T-helper 1 cell treated with Interleukin-12 subunit alpha and Interleukin-12 subunit beta and Interleukin-4 antibody, amounts not matched to agents 30 μg/mL and 1 μg/mL, for 36 hours (primary cell): ENCODE measurements at regions not wholly inside any gene's neighbourhood (a gene's known extent, or its start where the extent isn't known, plus 50 kb on each side); places are given as distances from the start of the nearest gene placed in this dataset.

Source experiments
- H3K27ac Mint-ChIP-seq: one replicate; pipeline ENCODE4 v1.8.0; 2021; ENCODE audit warnings: mild to moderate bottlenecking, mixed read lengths
- H3K27me3 Mint-ChIP-seq: one replicate; pipeline ENCODE4 v1.8.0; 2021; ENCODE audit warnings: low read depth, mixed read lengths
- H3K36me3 Mint-ChIP-seq: one replicate; pipeline ENCODE4 v1.8.0; 2021; ENCODE audit warnings: low read depth, mixed read lengths
- H3K4me1 Mint-ChIP-seq: one replicate; pipeline ENCODE4 v1.8.0; 2021; ENCODE audit warnings: low read depth, mixed read lengths
- H3K4me3 Mint-ChIP-seq: one replicate; pipeline ENCODE4 v1.8.0; 2021; ENCODE audit warnings: mild to moderate bottlenecking, moderate library complexity, mixed read lengths
- H3K9me3 Mint-ChIP-seq: one replicate; pipeline ENCODE4 v1.8.0; 2021; ENCODE audit warnings: mixed read lengths

- no peaks in the 10 kb centered on the region for H3K4me1 Mint-ChIP-seq
Observed at GRCh38 chr22:48660790-48661740, 1166.6 kb downstream of the BRD1 start.

GRCh38 chr22:48660104-48660789 is 1167.4 kb downstream of the BRD1 start:
- Mint-ChIP-seq H3K4me1 (no peaks in the 10 kb centered on the region), H3K36me3 (no peaks in the 10 kb centered on the region), H3K27ac (no peak overlapping the region), H3K9me3 (peaks cover 17% of the 10 kb centered on the region), H3K4me3 (no peak overlapping the region), H3K27me3 (no peaks in the 10 kb centered on the region)

More at GRCh38 chr22:48660790-48661740, 1166.6 kb downstream of the BRD1 start:
- no peaks in the 10 kb centered on the region for H3K27me3 Mint-ChIP-seq
- H3K27ac Mint-ChIP-seq: no peak overlapping the region
- H3K36me3 Mint-ChIP-seq: peaks cover 1% of the 10 kb centered on the region
- no peak overlapping the region for H3K4me3 Mint-ChIP-seq
- H3K9me3 Mint-ChIP-seq: peaks cover 21% of the 10 kb centered on the region

- H3K27me3 Mint-ChIP-seq: no peaks in the 10 kb centered on the region
- no peaks in the 10 kb centered on the region for H3K36me3 Mint-ChIP-seq
- no peak overlapping the region for H3K4me3 Mint-ChIP-seq
- H3K9me3 Mint-ChIP-seq: peaks cover 11% of the 10 kb centered on the region
- H3K27ac Mint-ChIP-seq: no peak overlapping the region
- H3K4me1 Mint-ChIP-seq: no peaks in the 10 kb centered on the region
Observed at GRCh38 chr22:48659404-48659996, 1168.2 kb downstream of the BRD1 start.

GRCh38 chr22:48658871-48659270 is 1168.8 kb downstream of the BRD1 start:
- H3K27me3 Mint-ChIP-seq: no peaks in the 10 kb centered on the region
- no peak overlapping the region for H3K27ac Mint-ChIP-seq
- H3K36me3 Mint-ChIP-seq: no peaks in the 10 kb centered on the region
- no peak overlapping the region for H3K4me3 Mint-ChIP-seq
- no peaks in the 10 kb centered on the region for H3K4me1 Mint-ChIP-seq
- H3K9me3 Mint-ChIP-seq: peaks cover 5% of the 10 kb centered on the region

GRCh38 chr22:48658246-48658645 is 1169.4 kb downstream of the BRD1 start:
- H3K9me3 Mint-ChIP-seq: no peaks in the 10 kb centered on the region
- no peak overlapping the region for H3K4me3 Mint-ChIP-seq
- no peaks in the 10 kb centered on the region for H3K4me1 Mint-ChIP-seq

GRCh38 chr22:48654492-48654891 is 1173.2 kb downstream of the BRD1 start:
- Mint-ChIP-seq H3K9me3 (no peaks in the 10 kb centered on the region), H3K4me3 (no peak overlapping the region), H3K36me3 (no peaks in the 10 kb centered on the region), H3K4me1 (no peaks in the 10 kb centered on the region), H3K27me3 (no peaks in the 10 kb centered on the region), H3K27ac (no peak overlapping the region)

More at GRCh38 chr22:48658246-48658645, 1169.4 kb downstream of the BRD1 start:
- H3K27ac Mint-ChIP-seq: no peak overlapping the region
- no peaks in the 10 kb centered on the region for H3K27me3 Mint-ChIP-seq
- no peaks in the 10 kb centered on the region for H3K36me3 Mint-ChIP-seq

GRCh38 chr22:48653929-48654328 is 1173.7 kb downstream of the BRD1 start:
- no peaks in the 10 kb centered on the region for H3K4me1 Mint-ChIP-seq
- no peaks in the 10 kb centered on the region for H3K27me3 Mint-ChIP-seq
- no peaks in the 10 kb centered on the region for H3K9me3 Mint-ChIP-seq
- H3K36me3 Mint-ChIP-seq: no peaks in the 10 kb centered on the region
- H3K4me3 Mint-ChIP-seq: no peak overlapping the region
- no peak overlapping the region for H3K27ac Mint-ChIP-seq

- Mint-ChIP-seq H3K36me3 (no peaks in the 10 kb centered on the region), H3K27ac (no peak overlapping the region), H3K4me3 (no peak overlapping the region), H3K9me3 (no peaks in the 10 kb centered on the region), H3K4me1 (no peaks in the 10 kb centered on the region), H3K27me3 (no peaks in the 10 kb centered on the region)
Observed at GRCh38 chr22:48653306-48653705, 1174.4 kb downstream of the BRD1 start.

GRCh38 chr22:48652796-48653195 is 1174.9 kb downstream of the BRD1 start:
- H3K4me3 Mint-ChIP-seq: no peak overlapping the region
- H3K9me3 Mint-ChIP-seq: no peaks in the 10 kb centered on the region
- H3K4me1 Mint-ChIP-seq: no peaks in the 10 kb centered on the region
- H3K27me3 Mint-ChIP-seq: no peaks in the 10 kb centered on the region
- no peaks in the 10 kb centered on the region for H3K36me3 Mint-ChIP-seq
- H3K27ac Mint-ChIP-seq: no peak overlapping the region

GRCh38 chr22:48651981-48652538 is 1175.6 kb downstream of the BRD1 start:
- Mint-ChIP-seq H3K4me1 (no peaks in the 10 kb centered on the region), H3K27me3 (no peaks in the 10 kb centered on the region), H3K36me3 (no peaks in the 10 kb centered on the region)

GRCh38 chr22:48651036-48651890 is 1176.4 kb downstream of the BRD1 start:
- Mint-ChIP-seq H3K27ac (no peak overlapping the region), H3K4me3 (no peak overlapping the region), H3K4me1 (no peaks in the 10 kb centered on the region), H3K36me3 (no peaks in the 10 kb centered on the region), H3K9me3 (no peaks in the 10 kb centered on the region), H3K27me3 (no peaks in the 10 kb centered on the region)

More at GRCh38 chr22:48651981-48652538, 1175.6 kb downstream of the BRD1 start:
- Mint-ChIP-seq H3K27ac (no peak overlapping the region), H3K9me3 (no peaks in the 10 kb centered on the region), H3K4me3 (no peak overlapping the region)

GRCh38 chr22:48650323-48651035 is 1177.2 kb downstream of the BRD1 start:
- no peak overlapping the region for H3K4me3 Mint-ChIP-seq
- H3K27ac Mint-ChIP-seq: no peak overlapping the region
- H3K4me1 Mint-ChIP-seq: no peaks in the 10 kb centered on the region
- no peaks in the 10 kb centered on the region for H3K27me3 Mint-ChIP-seq
- no peaks in the 10 kb centered on the region for H3K36me3 Mint-ChIP-seq
- no peaks in the 10 kb centered on the region for H3K9me3 Mint-ChIP-seq

- Mint-ChIP-seq H3K4me3 (no peak overlapping the region), H3K36me3 (no peaks in the 10 kb centered on the region), H3K27me3 (no peaks in the 10 kb centered on the region), H3K4me1 (no peaks in the 10 kb centered on the region), H3K9me3 (no peaks in the 10 kb centered on the region), H3K27ac (no peak overlapping the region)
Observed at GRCh38 chr22:48649466-48649865, 1178.2 kb downstream of the BRD1 start.
